ENCODE measurements at regions not wholly inside any gene's neighbourhood (a gene's known extent, or its start where the extent isn't known, plus 50 kb on each side); places are given as distances from the start of the nearest gene placed in this dataset.

GRCh38 chr6:166715065-166715464 is 88.0 kb upstream of the RPS6KA2 start:
- Histone ChIP-seq H3K4me1 (ENCODE audit: insufficient read depth, low read length) (no peaks in the 10 kb centered on the region), H3K27me3 (ENCODE audit: insufficient read depth, low read length) (no peaks in the 10 kb centered on the region), H3K4me2 (ENCODE audit: insufficient read depth, insufficient read length, low read length) (no peak overlapping the region), H3K9ac (ENCODE audit: extremely low read depth, insufficient read length, low read length) (no peak overlapping the region), H3K9me3 (ENCODE audit: control insufficient read depth, low read depth, low read length) (no peaks in the 10 kb centered on the region), H3K14ac (ENCODE audit: insufficient read depth, low read length) (no peak overlapping the region), H3K79me2 (ENCODE audit: insufficient read depth, low read length) (no peaks in the 10 kb centered on the region), H3K79me1 (ENCODE audit: insufficient read depth, low read depth, low read length, poor library complexity, severe bottlenecking) (no peaks in the 10 kb centered on the region), H4K5ac (ENCODE audit: insufficient read length, low read depth, low read length) (no peak overlapping the region), H4K91ac (ENCODE audit: insufficient read length, low read depth, low read length) (no peak overlapping the region), H2AFZ (ENCODE audit: low read length) (no peak overlapping the region), H3K23me2 (ENCODE audit: insufficient read length, low read depth, low read length, poor library complexity, severe bottlenecking) (no peaks in the 10 kb centered on the region), H2BK15ac (ENCODE audit: low read depth, low read length) (no peak overlapping the region), H2BK20ac (ENCODE audit: low read depth, low read length, poor library complexity, severe bottlenecking) (no peak overlapping the region), H4K20me1 (ENCODE audit: control insufficient read depth, insufficient read depth, insufficient read length) (no peaks in the 10 kb centered on the region), H3K23ac (ENCODE audit: insufficient read length, low read depth, low read length) (no peak overlapping the region), H3K56ac (ENCODE audit: insufficient read length, low read depth, low read length) (no peak overlapping the region), H2BK5ac (ENCODE audit: insufficient read length, low read length) (no peak overlapping the region), H2AK5ac (ENCODE audit: insufficient read length, low read length) (no peak overlapping the region), H2BK120ac (ENCODE audit: low read depth, low read length, poor library complexity, severe bottlenecking) (no peak overlapping the region), H4K8ac (replicated peaks; ENCODE audit: insufficient read length, low read depth, low read length) (no peak overlapping the region), H2BK12ac (ENCODE audit: insufficient read length, low read depth, low read length) (no peak overlapping the region), H3K18ac (ENCODE audit: insufficient read length, low read depth, low read length) (no peak overlapping the region), H3T11ph (ENCODE audit: low read length) (no peak overlapping the region), H3K27ac (ENCODE audit: insufficient read length, low read depth, low read length) (no peak overlapping the region), H3K4ac (ENCODE audit: low read depth, low read length) (no peak overlapping the region)
- H3K27me3 Mint-ChIP-seq (ENCODE audit: low read depth): peaks cover 21% of the 10 kb centered on the region
- WGBS (ENCODE audit: extremely low coverage, insufficient read length, low lambda C conversion rate): no CpG with 5 or more reads among the region's 7 CpGs
- no peak overlapping the region for H3K27ac Mint-ChIP-seq
- no peak overlapping the region for H3K4me3 Mint-ChIP-seq
- H3K9me3 Mint-ChIP-seq: peaks cover 0 to 3% of the 10 kb centered on the region in 2 experiments; a peak in 1 of 5 replicates
- peak; percentile 47 for DNase-seq
- peaks cover 7 to 12% of the 10 kb centered on the region in 2 experiments for H3K4me1 Mint-ChIP-seq
- TF ChIP-seq CTCF (conservative IDR thresholded peaks at IDR 0.05): peak; percentile 43; the same call in 2 of the 3 replicates
- H3K36me3 Mint-ChIP-seq (ENCODE audit: insufficient read depth in 1 of 3, low read depth in 3 of 3): no peaks in the 10 kb centered on the region

Data from H9 (cell line).